H1 (cell line): ENCODE measurements at regions not wholly inside any gene's neighbourhood (a gene's known extent, or its start where the extent isn't known, plus 50 kb on each side); places are given as distances from the start of the nearest gene placed in this dataset.

Experiments
- CTCF ChIA-PET: fragments of 300-600 bp; sonication (Branson Sonifier 250); formaldehyde crosslinking; loops from one replicate; lab custom pipeline; 2021; ENCODE audit not compliant: partially characterized antibody; lab: Charles Lee
- POLR2A ChIA-PET: fragments of 300-600 bp; sonication (Branson Sonifier 250); formaldehyde crosslinking; loops from one replicate; lab custom pipeline; 2021; ENCODE audit warnings: inconsistent platforms; ENCODE audit not compliant: partially characterized antibody; lab: Charles Lee
- DNase-seq, 2 experiments: peaks; one replicate each; pipeline versions ENCODE4 v3.0.0 to v3.0.0-alpha.2; 2010 to 2022; ENCODE audit warnings: low spot score in 2 of 2, low read depth in 1 of 2, mixed read lengths in 1 of 2
- FAIRE-seq: peaks from 2 replicates; lab custom pipeline; 2011; peaks lifted over from hg19 to GRCh38; lab: Jason Lieb, UNC
- H2AFZ ChIP-seq: 2 replicates; pipeline ENCODE4 v1.8.1; 2012; ENCODE audit warnings: low read length, inconsistent platforms
- H2AK5ac ChIP-seq: 2 replicates; pipeline ENCODE4 v1.6.1; 2013; ENCODE audit warnings: low read depth, low read length
- H2BK120ac ChIP-seq: replicated peaks from 2 replicates; pipeline ENCODE3; 2013; ENCODE audit warnings: low read depth, low read length, inconsistent platforms
- H2BK12ac ChIP-seq: 2 replicates; pipeline ENCODE4 v1.6.1; 2013; ENCODE audit warnings: low read depth, low read length
- H2BK15ac ChIP-seq: 2 replicates; pipeline ENCODE4 v1.6.1; 2013; ENCODE audit warnings: low read length
- H2BK20ac ChIP-seq: 2 replicates; pipeline ENCODE4 v1.6.1; 2013; ENCODE audit warnings: low read length
- H2BK5ac ChIP-seq: 2 replicates; pipeline ENCODE4 v1.6.1; 2013; ENCODE audit warnings: low read depth, low read length
- H3K14ac ChIP-seq: 2 replicates; pipeline ENCODE4 v1.6.1; 2013; ENCODE audit warnings: inconsistent platforms; ENCODE audit not compliant: insufficient read length
- H3K18ac ChIP-seq: 2 replicates; pipeline ENCODE4 v1.6.1; 2013; ENCODE audit warnings: low read length; ENCODE audit errors: extremely low read depth
- H3K23ac ChIP-seq: 2 replicates; pipeline ENCODE4 v1.6.1; 2013; ENCODE audit warnings: inconsistent platforms; ENCODE audit not compliant: insufficient read length
- H3K23me2 ChIP-seq: 2 replicates; pipeline ENCODE4 v1.6.1; 2013; ENCODE audit warnings: low read depth, low read length
- H3K27ac ChIP-seq: 2 replicates; pipeline ENCODE4 v1.6.1; 2011; ENCODE audit warnings: low read depth, low read length, inconsistent platforms
- H3K27me3 ChIP-seq, 4 experiments: replicated peaks in 1 of 4; 1 replicate in 1 of 4; 2 replicates in 3 of 4; pipeline versions ENCODE4 v1.6.1 to v1.8.1; 2011 to 2013; ENCODE audit warnings: low read length in 3 of 4, mild to moderate bottlenecking in 3 of 4, inconsistent platforms in 2 of 4, mixed read lengths in 2 of 4, moderate library complexity in 1 of 4; ENCODE audit not compliant: control insufficient read depth in 3 of 4, insufficient read depth in 3 of 4; ENCODE audit errors: extremely low read depth in 1 of 4
- H3K36me3 ChIP-seq, 4 experiments: 2 replicates each; pipeline versions ENCODE4 v1.6.1 to v1.8.1; 2011 to 2013; ENCODE audit warnings: mild to moderate bottlenecking in 4 of 4, low read length in 3 of 4, moderate library complexity in 2 of 4, control low read depth in 1 of 4, inconsistent platforms in 1 of 4; ENCODE audit not compliant: insufficient read depth in 4 of 4, control insufficient read depth in 2 of 4
- H3K4ac ChIP-seq: replicated peaks from 2 replicates; pipeline ENCODE3; 2013; ENCODE audit warnings: low read length, low read depth, mixed read lengths, inconsistent platforms; ENCODE audit not compliant: insufficient read length
- H3K4me1 ChIP-seq, 4 experiments: replicated peaks in 1 of 4; 1 replicate in 1 of 4; 2 replicates in 3 of 4; pipeline versions ENCODE4 v1.6.1 to v1.8.1; 2011 to 2013; ENCODE audit warnings: low read length in 3 of 4, inconsistent platforms in 2 of 4, mixed read lengths in 1 of 4; ENCODE audit not compliant: insufficient read depth in 4 of 4, control insufficient read depth in 3 of 4
- H3K4me2 ChIP-seq, 2 experiments: 2 replicates each; pipeline versions ENCODE4 v1.6.1 to v1.8.1; 2011 to 2013; ENCODE audit warnings: low read depth in 2 of 2, low read length in 2 of 2, control low read depth in 1 of 2, inconsistent platforms in 1 of 2, mild to moderate bottlenecking in 1 of 2; ENCODE audit not compliant: insufficient read depth in 1 of 2
- H3K4me3 ChIP-seq, 4 experiments: fragments of 200-600, 300-600 bp in 1 of 4; sonication (generic), shearing (Covaris generic), sonication (Bioruptor Twin) in 1 of 4; 2 replicates each; pipeline versions ENCODE4 v1.5.1 to v1.8.1; 2011 to 2016; ENCODE audit warnings: low read length in 4 of 4, low read depth in 3 of 4, control low read depth in 2 of 4, inconsistent platforms in 2 of 4, mild to moderate bottlenecking in 2 of 4, mixed read lengths in 1 of 4, moderate library complexity in 1 of 4; ENCODE audit not compliant: insufficient read depth in 2 of 4; ENCODE audit errors: extremely low read depth in 1 of 4
- H3K56ac ChIP-seq: replicated peaks from 2 replicates; pipeline ENCODE3; 2013; ENCODE audit warnings: low read depth, mild to moderate bottlenecking, mixed read lengths, low read length, inconsistent platforms; ENCODE audit not compliant: insufficient read length
- H3K79me1 ChIP-seq: 2 replicates; pipeline ENCODE4 v1.6.1; 2013; ENCODE audit warnings: low read depth, low read length, control low read depth
- H3K79me2 ChIP-seq, 2 experiments: 2 replicates each; pipeline versions ENCODE4 v1.6.1 to v1.8.1; 2012 to 2013; ENCODE audit warnings: low read length in 2 of 2, mild to moderate bottlenecking in 2 of 2, inconsistent platforms in 1 of 2; ENCODE audit not compliant: insufficient read depth in 2 of 2, control insufficient read depth in 1 of 2
- H3K9ac ChIP-seq, 4 experiments: replicated peaks in 1 of 4; 1 replicate in 1 of 4; 2 replicates in 3 of 4; pipeline versions ENCODE4 v1.6.1 to v1.8.1; 2011 to 2013; ENCODE audit warnings: low read depth in 3 of 4, low read length in 3 of 4, control low read depth in 2 of 4, mild to moderate bottlenecking in 2 of 4, moderate library complexity in 2 of 4, inconsistent platforms in 1 of 4; ENCODE audit errors: extremely low read depth in 1 of 4
- H3K9me3 ChIP-seq, 2 experiments: 2 replicates each; pipeline versions ENCODE4 v1.6.1 to v1.8.1; 2012 to 2013; ENCODE audit warnings: mild to moderate bottlenecking in 2 of 2, moderate library complexity in 2 of 2, control low read depth in 1 of 2, inconsistent platforms in 1 of 2, low read depth in 1 of 2, low read length in 1 of 2, mixed read lengths in 1 of 2; ENCODE audit not compliant: insufficient read depth in 2 of 2
- H4K20me1 ChIP-seq, 2 experiments: replicated peaks in 1 of 2; 2 replicates each; pipeline versions ENCODE3 to v1.8.1; 2011 to 2013; ENCODE audit warnings: inconsistent platforms in 2 of 2, low read length in 2 of 2, mild to moderate bottlenecking in 1 of 2; ENCODE audit not compliant: insufficient read depth in 2 of 2, control insufficient read depth in 1 of 2
- H4K5ac ChIP-seq: 2 replicates; pipeline ENCODE4 v1.6.1; 2013; ENCODE audit warnings: low read length, low read depth, mixed read lengths, inconsistent platforms; ENCODE audit not compliant: insufficient read length
- H4K8ac ChIP-seq: 2 replicates; pipeline ENCODE4 v1.8.0; 2013; ENCODE audit warnings: mild to moderate bottlenecking, moderate library complexity, low read length, inconsistent platforms; ENCODE audit not compliant: insufficient read depth; ENCODE audit errors: extremely low read depth
- H4K91ac ChIP-seq: replicated peaks from 2 replicates; pipeline ENCODE3; 2013; ENCODE audit warnings: low read length, mixed read lengths, inconsistent platforms; ENCODE audit not compliant: insufficient read length
- BCL11A ChIP-seq, 2 experiments: IDR thresholded peaks; one replicate each; pipeline ENCODE4 v1.6.1; 2011; ENCODE audit warnings: low read depth in 2 of 2, low read length in 2 of 2, mild to moderate bottlenecking in 2 of 2
- RFX5 ChIP-seq: IDR thresholded peaks from 2 replicates; pipeline ENCODE4 v1.6.1; 2011; ENCODE audit warnings: low read depth, low read length, improper control_type of control experiment, borderline replicate concordance
- TAF1 ChIP-seq: IDR thresholded peaks from 2 replicates; pipeline ENCODE4 v1.6.1; 2011; ENCODE audit warnings: mild to moderate bottlenecking, low read depth, low read length
- TAF7 ChIP-seq: optimal IDR thresholded peaks from 2 replicates; pipeline ENCODE3; 2011; ENCODE audit warnings: low read depth, mild to moderate bottlenecking, inconsistent platforms, low read length, moderate library complexity, borderline replicate concordance
- WGBS, 2 experiments: shearing (Covaris generic) in 1 of 2; methylation state at CpG; one replicate each; pipeline versions ENCODE4 v1.1.6 to v1.1.7; 2013 to 2015; ENCODE audit warnings: low lambda C conversion rate in 2 of 2, mixed read lengths in 2 of 2, inconsistent platforms in 1 of 2, low coverage in 1 of 2, missing lambda C conversion rate in 1 of 2; ENCODE audit not compliant: insufficient replicate concordance in 2 of 2, insufficient coverage in 1 of 2, insufficient read length in 1 of 2; ENCODE audit errors: extremely low coverage in 1 of 2, missing lambda C conversion rate in 1 of 2; 5-methylcytosine and 5-hydroxymethylcytosine counted together

GRCh38 chr3:110381992-110382391 is 689.6 kb upstream of the NECTIN3 start:
- Histone ChIP-seq H3K27ac (no peak overlapping the region), H3K56ac (no peak overlapping the region), H2BK15ac (no peak overlapping the region), H3K23ac (no peak overlapping the region), H3K4me1 (no peaks in the 10 kb centered on the region), H3K9me3 (no peaks in the 10 kb centered on the region), H3K4me3 (no peak overlapping the region), H3K79me1 (no peaks in the 10 kb centered on the region), H4K8ac (no peak overlapping the region), H4K91ac (no peak overlapping the region), H3K9ac (no peak overlapping the region), H3K4ac (no peak overlapping the region), H3K23me2 (no peaks in the 10 kb centered on the region), H3K14ac (no peak overlapping the region), H3K36me3 (no peaks in the 10 kb centered on the region), H3K79me2 (no peaks in the 10 kb centered on the region), H4K5ac (no peak overlapping the region), H3K4me2 (no peak overlapping the region), H4K20me1 (no peaks in the 10 kb centered on the region), H3K18ac (no peak overlapping the region), H3K27me3 (no peaks in the 10 kb centered on the region), H2BK12ac (no peak overlapping the region), H2BK120ac (no peak overlapping the region), H2BK5ac (no peak overlapping the region), H2AK5ac (no peak overlapping the region), H2BK20ac (no peak overlapping the region), H2AFZ (no peak overlapping the region)
- POLR2A ChIA-PET = no interaction called here
- DNase-seq (no peak), FAIRE-seq (no peak)
- 94% methylated on average over 1 of the region's 1 CpG; no CpG with 5 or more reads in 1 of the 2 experiments for WGBS, 2 experiments
- CTCF ChIA-PET = no interaction called here
- no peak for TF ChIP-seq RFX5
- no peak for TF ChIP-seq BCL11A (IDR thresholded peaks at IDR 0.05; ENCODE audit: low read depth in 2 of 2, low read length in 2 of 2)
- TF ChIP-seq TAF7 = no peak
- no peak for TF ChIP-seq TAF1
